Skin of body (tissue), 1 donor: ENCODE measurements at regions not wholly inside any gene's neighbourhood (a gene's known extent, or its start where the extent isn't known, plus 50 kb on each side); places are given as distances from the start of the nearest gene placed in this dataset.

Experiments
- DNase-seq: peaks from one replicate; lab custom pipeline; 2025; lab: John Stamatoyannopoulos, UW

- DNase-seq = no peak
Observed at GRCh38 chr11:45518833-45519535, 146.4 kb downstream of the CHST1 start.

GRCh38 chr11:45518141-45518832 lies 147.1 kb downstream of the CHST1 start:
- no peak for DNase-seq

GRCh38 chr11:45517171-45517770 lies 148.2 kb downstream of the CHST1 start:
- no peak for DNase-seq

- DNase-seq = no peak
Observed at GRCh38 chr11:45513821-45514340, 151.5 kb downstream of the CHST1 start.

GRCh38 chr11:45512471-45513148 lies 152.8 kb downstream of the CHST1 start:
- no peak for DNase-seq

- no peak for DNase-seq
Observed at GRCh38 chr11:45511566-45511965, 153.9 kb downstream of the CHST1 start.

- DNase-seq = no peak
Observed at GRCh38 chr11:45507916-45508315, 157.5 kb downstream of the CHST1 start.

GRCh38 chr11:45503311-45503710 lies 162.1 kb downstream of the CHST1 start:
- DNase-seq = no peak

GRCh38 chr11:45502226-45502545 lies 163.2 kb downstream of the CHST1 start:
- no peak for DNase-seq

GRCh38 chr11:45501392-45502225 lies 163.8 kb downstream of the CHST1 start:
- no peak for DNase-seq

- no peak for DNase-seq
Observed at GRCh38 chr11:45500451-45500850, 165.0 kb downstream of the CHST1 start.

- no peak for DNase-seq
Observed at GRCh38 chr11:45494738-45495137, 170.7 kb downstream of the CHST1 start.

GRCh38 chr11:45489281-45489905 lies 176.0 kb downstream of the CHST1 start:
- DNase-seq = no peak

GRCh38 chr11:45486461-45486860 lies 179.0 kb downstream of the CHST1 start:
- DNase-seq = no peak

- DNase-seq = no peak
Observed at GRCh38 chr11:45485070-45485707, 180.2 kb downstream of the CHST1 start.

- DNase-seq = no peak
Observed at GRCh38 chr11:45484326-45484883, 181.0 kb downstream of the CHST1 start.

- DNase-seq = no peak
Observed at GRCh38 chr11:45483416-45483815, 182.0 kb downstream of the CHST1 start.

GRCh38 chr11:45482331-45482730 lies 183.1 kb downstream of the CHST1 start:
- DNase-seq = no peak

- DNase-seq = no peak
Observed at GRCh38 chr11:45481026-45481425, 184.4 kb downstream of the CHST1 start.

GRCh38 chr11:45477588-45477987 lies 187.8 kb downstream of the CHST1 start:
- no peak for DNase-seq
